H1 (cell line): ENCODE measurements at regions not wholly inside any gene's neighbourhood (a gene's known extent, or its start where the extent isn't known, plus 50 kb on each side); places are given as distances from the start of the nearest gene placed in this dataset.

ENCODE experiments used
- CTCF ChIA-PET: fragments of 300-600 bp; sonication (Branson Sonifier 250); formaldehyde crosslinking; loops from one replicate; lab custom pipeline; 2021; ENCODE audit not compliant: partially characterized antibody; lab: Charles Lee
- POLR2A ChIA-PET: fragments of 300-600 bp; sonication (Branson Sonifier 250); formaldehyde crosslinking; loops from one replicate; lab custom pipeline; 2021; ENCODE audit warnings: inconsistent platforms; ENCODE audit not compliant: partially characterized antibody; lab: Charles Lee
- DNase-seq, 2 experiments: peaks; one replicate each; pipeline versions ENCODE4 v3.0.0 to v3.0.0-alpha.2; 2010 to 2022; ENCODE audit warnings: low spot score in 2 of 2, low read depth in 1 of 2, mixed read lengths in 1 of 2
- FAIRE-seq: peaks from 2 replicates; lab custom pipeline; 2011; peaks lifted over from hg19 to GRCh38; lab: Jason Lieb, UNC
- H2AFZ ChIP-seq: 2 replicates; pipeline ENCODE4 v1.8.1; 2012; ENCODE audit warnings: low read length, inconsistent platforms
- H2AK5ac ChIP-seq: 2 replicates; pipeline ENCODE4 v1.6.1; 2013; ENCODE audit warnings: low read depth, low read length
- H2BK120ac ChIP-seq: replicated peaks from 2 replicates; pipeline ENCODE3; 2013; ENCODE audit warnings: low read depth, low read length, inconsistent platforms
- H2BK12ac ChIP-seq: 2 replicates; pipeline ENCODE4 v1.6.1; 2013; ENCODE audit warnings: low read depth, low read length
- H2BK15ac ChIP-seq: 2 replicates; pipeline ENCODE4 v1.6.1; 2013; ENCODE audit warnings: low read length
- H2BK20ac ChIP-seq: 2 replicates; pipeline ENCODE4 v1.6.1; 2013; ENCODE audit warnings: low read length
- H2BK5ac ChIP-seq: 2 replicates; pipeline ENCODE4 v1.6.1; 2013; ENCODE audit warnings: low read depth, low read length
- H3K14ac ChIP-seq: 2 replicates; pipeline ENCODE4 v1.6.1; 2013; ENCODE audit warnings: inconsistent platforms; ENCODE audit not compliant: insufficient read length
- H3K18ac ChIP-seq: 2 replicates; pipeline ENCODE4 v1.6.1; 2013; ENCODE audit warnings: low read length; ENCODE audit errors: extremely low read depth
- H3K23ac ChIP-seq: 2 replicates; pipeline ENCODE4 v1.6.1; 2013; ENCODE audit warnings: inconsistent platforms; ENCODE audit not compliant: insufficient read length
- H3K23me2 ChIP-seq: 2 replicates; pipeline ENCODE4 v1.6.1; 2013; ENCODE audit warnings: low read depth, low read length
- H3K27ac ChIP-seq: 2 replicates; pipeline ENCODE4 v1.6.1; 2011; ENCODE audit warnings: low read depth, low read length, inconsistent platforms
- H3K27me3 ChIP-seq, 4 experiments: replicated peaks in 1 of 4; 1 replicate in 1 of 4; 2 replicates in 3 of 4; pipeline versions ENCODE4 v1.6.1 to v1.8.1; 2011 to 2013; ENCODE audit warnings: low read length in 3 of 4, mild to moderate bottlenecking in 3 of 4, inconsistent platforms in 2 of 4, mixed read lengths in 2 of 4, moderate library complexity in 1 of 4; ENCODE audit not compliant: control insufficient read depth in 3 of 4, insufficient read depth in 3 of 4; ENCODE audit errors: extremely low read depth in 1 of 4
- H3K36me3 ChIP-seq, 4 experiments: 2 replicates each; pipeline versions ENCODE4 v1.6.1 to v1.8.1; 2011 to 2013; ENCODE audit warnings: mild to moderate bottlenecking in 4 of 4, low read length in 3 of 4, moderate library complexity in 2 of 4, control low read depth in 1 of 4, inconsistent platforms in 1 of 4; ENCODE audit not compliant: insufficient read depth in 4 of 4, control insufficient read depth in 2 of 4
- H3K4ac ChIP-seq: replicated peaks from 2 replicates; pipeline ENCODE3; 2013; ENCODE audit warnings: low read length, low read depth, mixed read lengths, inconsistent platforms; ENCODE audit not compliant: insufficient read length
- H3K4me1 ChIP-seq, 4 experiments: replicated peaks in 1 of 4; 1 replicate in 1 of 4; 2 replicates in 3 of 4; pipeline versions ENCODE4 v1.6.1 to v1.8.1; 2011 to 2013; ENCODE audit warnings: low read length in 3 of 4, inconsistent platforms in 2 of 4, mixed read lengths in 1 of 4; ENCODE audit not compliant: insufficient read depth in 4 of 4, control insufficient read depth in 3 of 4
- H3K4me2 ChIP-seq, 2 experiments: 2 replicates each; pipeline versions ENCODE4 v1.6.1 to v1.8.1; 2011 to 2013; ENCODE audit warnings: low read depth in 2 of 2, low read length in 2 of 2, control low read depth in 1 of 2, inconsistent platforms in 1 of 2, mild to moderate bottlenecking in 1 of 2; ENCODE audit not compliant: insufficient read depth in 1 of 2
- H3K4me3 ChIP-seq, 4 experiments: fragments of 200-600, 300-600 bp in 1 of 4; sonication (generic), shearing (Covaris generic), sonication (Bioruptor Twin) in 1 of 4; 2 replicates each; pipeline versions ENCODE4 v1.5.1 to v1.8.1; 2011 to 2016; ENCODE audit warnings: low read length in 4 of 4, low read depth in 3 of 4, control low read depth in 2 of 4, inconsistent platforms in 2 of 4, mild to moderate bottlenecking in 2 of 4, mixed read lengths in 1 of 4, moderate library complexity in 1 of 4; ENCODE audit not compliant: insufficient read depth in 2 of 4; ENCODE audit errors: extremely low read depth in 1 of 4
- H3K56ac ChIP-seq: replicated peaks from 2 replicates; pipeline ENCODE3; 2013; ENCODE audit warnings: low read depth, mild to moderate bottlenecking, mixed read lengths, low read length, inconsistent platforms; ENCODE audit not compliant: insufficient read length
- H3K79me1 ChIP-seq: 2 replicates; pipeline ENCODE4 v1.6.1; 2013; ENCODE audit warnings: low read depth, low read length, control low read depth
- H3K79me2 ChIP-seq, 2 experiments: 2 replicates each; pipeline versions ENCODE4 v1.6.1 to v1.8.1; 2012 to 2013; ENCODE audit warnings: low read length in 2 of 2, mild to moderate bottlenecking in 2 of 2, inconsistent platforms in 1 of 2; ENCODE audit not compliant: insufficient read depth in 2 of 2, control insufficient read depth in 1 of 2
- H3K9ac ChIP-seq, 4 experiments: replicated peaks in 1 of 4; 1 replicate in 1 of 4; 2 replicates in 3 of 4; pipeline versions ENCODE4 v1.6.1 to v1.8.1; 2011 to 2013; ENCODE audit warnings: low read depth in 3 of 4, low read length in 3 of 4, control low read depth in 2 of 4, mild to moderate bottlenecking in 2 of 4, moderate library complexity in 2 of 4, inconsistent platforms in 1 of 4; ENCODE audit errors: extremely low read depth in 1 of 4
- H3K9me3 ChIP-seq, 2 experiments: 2 replicates each; pipeline versions ENCODE4 v1.6.1 to v1.8.1; 2012 to 2013; ENCODE audit warnings: mild to moderate bottlenecking in 2 of 2, moderate library complexity in 2 of 2, control low read depth in 1 of 2, inconsistent platforms in 1 of 2, low read depth in 1 of 2, low read length in 1 of 2, mixed read lengths in 1 of 2; ENCODE audit not compliant: insufficient read depth in 2 of 2
- H4K20me1 ChIP-seq, 2 experiments: replicated peaks in 1 of 2; 2 replicates each; pipeline versions ENCODE3 to v1.8.1; 2011 to 2013; ENCODE audit warnings: inconsistent platforms in 2 of 2, low read length in 2 of 2, mild to moderate bottlenecking in 1 of 2; ENCODE audit not compliant: insufficient read depth in 2 of 2, control insufficient read depth in 1 of 2
- H4K5ac ChIP-seq: 2 replicates; pipeline ENCODE4 v1.6.1; 2013; ENCODE audit warnings: low read length, low read depth, mixed read lengths, inconsistent platforms; ENCODE audit not compliant: insufficient read length
- H4K8ac ChIP-seq: 2 replicates; pipeline ENCODE4 v1.8.0; 2013; ENCODE audit warnings: mild to moderate bottlenecking, moderate library complexity, low read length, inconsistent platforms; ENCODE audit not compliant: insufficient read depth; ENCODE audit errors: extremely low read depth
- H4K91ac ChIP-seq: replicated peaks from 2 replicates; pipeline ENCODE3; 2013; ENCODE audit warnings: low read length, mixed read lengths, inconsistent platforms; ENCODE audit not compliant: insufficient read length
- ATF2 ChIP-seq: IDR thresholded peaks from 2 replicates; pipeline ENCODE4 v1.6.1; 2012; ENCODE audit warnings: low read length, inconsistent platforms
- ATF3 ChIP-seq: IDR thresholded peaks from 2 replicates; pipeline ENCODE4 v1.6.1; 2011; ENCODE audit warnings: low read depth, mild to moderate bottlenecking, low read length; ENCODE audit not compliant: insufficient read depth
- BCL11A ChIP-seq, 2 experiments: IDR thresholded peaks; one replicate each; pipeline ENCODE4 v1.6.1; 2011; ENCODE audit warnings: low read depth in 2 of 2, low read length in 2 of 2, mild to moderate bottlenecking in 2 of 2
- CEBPB ChIP-seq: IDR thresholded peaks from 2 replicates; pipeline ENCODE4 v1.6.1; 2012; ENCODE audit warnings: low read depth, low read length
- HDAC2 ChIP-seq, 2 experiments: fragments of 300-600 bp in 1 of 2; sonication (generic) in 1 of 2; IDR thresholded peaks; 2 replicates each; pipeline ENCODE4 v1.6.1; 2011 to 2012; ENCODE audit warnings: low read depth in 2 of 2, low read length in 2 of 2, mild to moderate bottlenecking in 2 of 2, moderate library complexity in 2 of 2, borderline replicate concordance in 1 of 2, inconsistent platforms in 1 of 2
- WGBS, 2 experiments: shearing (Covaris generic) in 1 of 2; methylation state at CpG; one replicate each; pipeline versions ENCODE4 v1.1.6 to v1.1.7; 2013 to 2015; ENCODE audit warnings: low lambda C conversion rate in 2 of 2, mixed read lengths in 2 of 2, inconsistent platforms in 1 of 2, low coverage in 1 of 2, missing lambda C conversion rate in 1 of 2; ENCODE audit not compliant: insufficient replicate concordance in 2 of 2, insufficient coverage in 1 of 2, insufficient read length in 1 of 2; ENCODE audit errors: extremely low coverage in 1 of 2, missing lambda C conversion rate in 1 of 2; 5-methylcytosine and 5-hydroxymethylcytosine counted together

GRCh38 chr1:82227306-82228095, 426.8 kb downstream of the ADGRL2 start:
- no peak overlapping the region for H2BK5ac ChIP-seq
- no peak overlapping the region for H3K23ac ChIP-seq
- ChIA-PET POLR2A (no interaction called here), CTCF (interaction anchor here (0.8 kb wide), 1 partner anchor 371 kb away, joined by 3 read pairs; no protein-coding TSS in a partner anchor)
- no peak overlapping the region for H3K14ac ChIP-seq
- no peak overlapping the region for H3K4me3 ChIP-seq
- H2BK12ac ChIP-seq, result no peak overlapping the region
- H2BK120ac ChIP-seq, result no peak overlapping the region
- no peaks in the 10 kb centered on the region for H4K20me1 ChIP-seq
- DNase-seq (no peak), FAIRE-seq (no peak)
- H4K5ac ChIP-seq, result no peak overlapping the region
- no peak overlapping the region for H3K27ac ChIP-seq
- H3K27me3 ChIP-seq, result no peaks in the 10 kb centered on the region
- no peak overlapping the region for H3K18ac ChIP-seq
- H3K36me3 ChIP-seq, result no peaks in the 10 kb centered on the region
- WGBS, 2 experiments, result 85% methylated on average over 3 of the region's 3 CpGs; no CpG with 5 or more reads in 1 of the 2 experiments
- no peak overlapping the region for H2AFZ ChIP-seq
- TF ChIP-seq BCL11A (IDR thresholded peaks at IDR 0.05; ENCODE audit: low read depth in 2 of 2, low read length in 2 of 2) (no peak), HDAC2 (IDR thresholded peaks at IDR 0.05; ENCODE audit: borderline replicate concordance in 1 of 2, low read depth in 2 of 2, low read length in 2 of 2) (no peak), CEBPB (no peak), ATF2 (no peak), ATF3 (no peak)
- H3K4me1 ChIP-seq, result no peaks in the 10 kb centered on the region
- no peaks in the 10 kb centered on the region for H3K79me2 ChIP-seq
- H4K8ac ChIP-seq, result no peak overlapping the region
- H2BK15ac ChIP-seq, result no peak overlapping the region
- H2BK20ac ChIP-seq, result no peak overlapping the region
- no peak overlapping the region for H4K91ac ChIP-seq
- no peak overlapping the region for H3K4ac ChIP-seq
- no peak overlapping the region for H3K9ac ChIP-seq
- H3K9me3 ChIP-seq, result no peaks in the 10 kb centered on the region
- no peak overlapping the region for H2AK5ac ChIP-seq
- no peaks in the 10 kb centered on the region for H3K79me1 ChIP-seq
- no peak overlapping the region for H3K56ac ChIP-seq
- H3K23me2 ChIP-seq, result no peaks in the 10 kb centered on the region
- no peak overlapping the region for H3K4me2 ChIP-seq
